GM12864 (cell line): ENCODE measurements at regions not wholly inside any gene's neighbourhood (a gene's known extent, or its start where the extent isn't known, plus 50 kb on each side); places are given as distances from the start of the nearest gene placed in this dataset.

Experiments
- DNase-seq: peaks from one replicate; pipeline ENCODE4 v3.0.0-alpha.2; 2011; ENCODE audit warnings: low read depth
- H3K4me3 ChIP-seq: 2 replicates; pipeline ENCODE4 v1.5.1; 2011; ENCODE audit warnings: mild to moderate bottlenecking, low read depth, low read length, control low read depth
- TF ChIP-seq, protein P1 (sequence below): IDR thresholded peaks from 2 replicates; pipeline ENCODE4 v1.5.1; 2011; ENCODE audit warnings: low read depth, mild to moderate bottlenecking, moderate library complexity, low read length, control low read depth, inconsistent platforms; ENCODE audit errors: missing control alignments

DNA sequence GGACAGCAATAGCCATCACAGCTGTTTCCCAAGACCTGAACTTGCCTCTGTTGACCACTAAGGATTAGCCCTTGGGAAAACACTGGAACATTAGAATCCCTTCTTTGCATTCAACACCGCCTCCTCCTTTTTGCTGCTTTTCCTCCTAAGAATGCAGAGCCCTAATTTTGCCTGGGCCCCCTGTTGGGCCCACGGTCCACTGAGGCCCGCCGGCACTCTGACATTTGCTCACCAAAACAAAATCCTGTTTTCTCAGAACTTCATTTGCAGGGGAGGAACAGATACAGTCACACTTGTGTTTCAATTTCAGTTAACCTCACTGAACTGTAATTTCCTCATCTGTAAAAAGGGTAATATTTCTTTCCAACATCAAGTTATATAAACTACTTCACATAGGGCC is 116.0 kb upstream of the JARID2 start:
- TF ChIP-seq, protein P1, sequence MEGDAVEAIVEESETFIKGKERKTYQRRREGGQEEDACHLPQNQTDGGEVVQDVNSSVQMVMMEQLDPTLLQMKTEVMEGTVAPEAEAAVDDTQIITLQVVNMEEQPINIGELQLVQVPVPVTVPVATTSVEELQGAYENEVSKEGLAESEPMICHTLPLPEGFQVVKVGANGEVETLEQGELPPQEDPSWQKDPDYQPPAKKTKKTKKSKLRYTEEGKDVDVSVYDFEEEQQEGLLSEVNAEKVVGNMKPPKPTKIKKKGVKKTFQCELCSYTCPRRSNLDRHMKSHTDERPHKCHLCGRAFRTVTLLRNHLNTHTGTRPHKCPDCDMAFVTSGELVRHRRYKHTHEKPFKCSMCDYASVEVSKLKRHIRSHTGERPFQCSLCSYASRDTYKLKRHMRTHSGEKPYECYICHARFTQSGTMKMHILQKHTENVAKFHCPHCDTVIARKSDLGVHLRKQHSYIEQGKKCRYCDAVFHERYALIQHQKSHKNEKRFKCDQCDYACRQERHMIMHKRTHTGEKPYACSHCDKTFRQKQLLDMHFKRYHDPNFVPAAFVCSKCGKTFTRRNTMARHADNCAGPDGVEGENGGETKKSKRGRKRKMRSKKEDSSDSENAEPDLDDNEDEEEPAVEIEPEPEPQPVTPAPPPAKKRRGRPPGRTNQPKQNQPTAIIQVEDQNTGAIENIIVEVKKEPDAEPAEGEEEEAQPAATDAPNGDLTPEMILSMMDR, result no peak
- H3K4me3 ChIP-seq, result no peak overlapping the region
- no peak for DNase-seq

DNA sequence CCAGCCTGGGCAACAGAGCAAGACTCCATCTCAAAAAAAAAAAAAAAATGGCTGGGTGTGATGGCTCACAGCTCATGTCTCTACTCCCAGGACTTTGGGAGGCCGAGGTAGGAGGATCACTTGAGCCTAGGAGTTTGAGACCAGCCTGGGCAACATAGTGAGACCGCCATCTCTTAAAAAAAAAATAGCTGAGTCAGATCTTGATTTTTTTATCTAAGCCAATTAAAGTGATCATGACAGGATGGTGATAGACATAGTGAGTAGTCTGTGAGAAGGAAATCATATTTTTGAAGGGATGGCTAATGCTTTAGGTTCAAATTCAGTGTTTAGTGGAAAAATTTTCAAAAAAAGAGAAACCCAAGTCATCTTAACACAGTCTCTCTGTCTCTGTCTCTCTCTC is 114.6 kb upstream of the JARID2 start:
- no peak overlapping the region for H3K4me3 ChIP-seq
- TF ChIP-seq, protein P1, result no peak
- no peak for DNase-seq

DNA sequence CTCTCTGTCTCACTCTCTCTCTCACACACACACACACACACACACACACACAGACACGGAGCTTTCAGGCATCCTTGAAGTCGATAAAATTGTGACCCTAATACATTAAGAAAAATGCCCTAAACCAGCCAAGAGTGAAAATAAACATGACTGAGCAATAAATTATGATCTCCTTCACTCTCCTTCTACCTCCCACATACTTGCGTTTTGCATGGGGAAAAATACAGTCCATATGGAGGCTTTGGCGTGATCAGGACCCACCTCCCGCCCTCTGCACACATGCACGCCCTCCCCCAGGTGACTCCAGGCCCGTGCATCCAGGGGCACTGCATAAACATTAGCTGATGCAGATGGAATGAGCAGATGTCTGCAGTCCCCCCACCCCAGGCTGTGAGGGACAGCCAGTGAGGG is 114.2 kb upstream of the JARID2 start:
- DNase-seq, result no peak
- TF ChIP-seq, protein P1, result no peak
- H3K4me3 ChIP-seq, result no peak overlapping the region

DNA sequence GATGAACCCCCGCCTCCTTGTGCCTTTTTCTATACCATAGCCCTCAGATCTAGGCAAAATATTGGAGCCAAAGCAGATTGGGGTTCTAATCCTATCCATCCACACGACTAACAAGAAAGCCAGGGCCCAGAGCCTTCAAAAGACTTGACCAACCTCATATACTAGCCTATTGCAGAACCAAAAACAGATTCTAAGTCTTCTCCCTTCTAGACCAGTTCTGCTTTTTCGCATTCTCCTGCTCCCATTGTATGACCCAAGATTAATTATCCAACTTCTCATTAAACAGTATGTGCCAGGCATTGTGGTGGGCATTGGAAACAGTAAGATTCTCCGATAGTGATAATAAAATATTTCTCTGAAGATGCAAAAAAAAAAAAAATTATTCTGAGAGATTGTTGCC is 113.7 kb upstream of the JARID2 start:
- DNase-seq, result no peak
- TF ChIP-seq, protein P1, result no peak

DNA sequence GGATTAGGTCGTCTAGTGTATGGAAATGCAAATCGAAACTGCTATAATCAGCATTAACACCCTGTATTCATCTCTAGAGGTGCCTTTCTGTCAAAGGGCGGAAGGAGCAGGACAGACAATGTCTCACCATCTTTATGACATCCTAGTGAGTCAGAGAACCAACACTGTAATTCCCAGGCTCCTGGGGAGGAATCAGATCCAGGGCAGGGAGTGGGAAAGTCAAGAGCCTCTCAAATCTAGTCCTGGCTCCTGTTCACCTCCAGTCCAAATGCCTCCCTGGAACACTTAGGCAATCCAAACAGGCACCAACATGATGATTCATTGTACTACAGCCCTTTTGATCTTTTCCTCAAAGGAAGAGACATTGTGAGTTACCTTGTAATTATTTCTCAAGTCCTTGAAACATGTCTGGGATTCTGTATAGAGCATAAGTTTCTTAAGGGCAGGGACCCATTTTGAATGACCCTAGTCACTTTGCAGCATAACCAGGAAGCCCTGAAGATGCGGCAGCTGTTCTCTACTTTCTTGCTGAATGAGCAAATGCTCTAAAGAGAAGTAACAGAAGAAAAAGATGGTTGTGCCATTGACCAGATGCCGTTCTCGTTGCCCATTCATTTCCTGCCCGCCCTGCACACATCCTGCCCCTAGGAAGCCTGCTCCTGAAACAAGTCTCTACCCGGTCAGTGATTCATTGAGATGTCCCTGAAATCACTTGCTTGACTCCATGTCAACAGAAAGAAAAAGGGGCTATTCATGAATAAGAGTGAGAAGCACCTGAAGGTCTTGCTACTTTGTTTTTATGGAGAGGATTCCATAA is 112.8 kb upstream of the JARID2 start:
- DNase-seq, result no peak
- TF ChIP-seq, protein P1, result no peak
- no peak overlapping the region for H3K4me3 ChIP-seq

More for the DNA sequence above, 113.7 kb upstream of the JARID2 start:
- no peak overlapping the region for H3K4me3 ChIP-seq

DNA sequence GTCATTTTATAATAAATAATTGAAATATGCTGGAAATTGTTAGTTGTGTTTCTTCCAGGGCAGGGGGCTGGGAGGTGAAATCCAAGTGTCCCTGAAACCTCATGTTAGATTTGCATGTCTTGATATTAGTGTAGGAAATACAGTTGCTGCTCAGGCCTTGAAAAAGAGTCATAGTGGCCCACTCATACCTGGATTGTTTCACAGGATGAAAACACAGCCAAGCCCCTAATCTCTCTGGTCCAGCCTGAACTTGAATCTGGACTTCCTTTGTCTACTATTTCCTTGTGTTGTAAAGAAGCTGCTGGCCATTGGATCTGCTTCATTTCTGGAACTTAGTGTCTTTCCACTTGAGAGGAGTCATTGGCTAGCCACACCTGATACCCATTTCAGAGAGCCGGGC is 108.8 kb upstream of the JARID2 start:
- TF ChIP-seq, protein P1, result no peak

DNA sequence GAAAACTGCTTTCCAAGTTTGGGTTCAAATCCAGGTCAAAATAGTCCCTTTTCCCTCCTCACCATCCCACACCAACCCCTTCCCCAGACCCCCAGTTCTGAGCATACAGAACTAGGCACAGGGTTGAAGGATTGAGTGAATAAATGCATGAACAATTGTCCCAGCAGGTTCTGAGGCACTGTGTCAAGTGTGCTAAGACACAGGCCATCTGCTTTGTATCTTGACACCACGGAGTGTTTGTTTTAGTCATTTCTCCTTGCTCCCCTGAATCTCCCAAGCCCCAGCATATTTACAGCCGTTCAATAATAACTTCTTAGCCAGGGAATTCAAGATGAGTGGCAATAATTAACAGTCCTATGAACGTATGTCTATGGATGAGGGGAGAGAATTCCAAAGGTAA is 102.8 kb upstream of the JARID2 start:
- TF ChIP-seq, protein P1, result no peak
- no peak overlapping the region for H3K4me3 ChIP-seq
- DNase-seq, result no peak

More for the DNA sequence above, 108.8 kb upstream of the JARID2 start:
- no peak for DNase-seq
- no peak overlapping the region for H3K4me3 ChIP-seq
